Thoracic aorta (tissue), 2 donors: ENCODE measurements at regions not wholly inside any gene's neighbourhood (a gene's known extent, or its start where the extent isn't known, plus 50 kb on each side); places are given as distances from the start of the nearest gene placed in this dataset.
A peak's percentile ranks its signal among the peaks of the same experiment; 100 is the strongest.
"Not testable (repeated sequence)": the region's sequence is repeated elsewhere in the genome, so short reads cannot be mapped to it uniquely, and the experiment has no call there.

ENCODE experiments used
- ATAC-seq: fragments of 150-250 bp; one replicate; pipeline ENCODE4 v1.8.0; 2017; ENCODE audit warnings: low read depth; ENCODE audit not compliant: insufficient number of reproducible peaks, low FRiP score
- DNase-seq: peaks from one replicate; pipeline ENCODE4 v3.0.0-alpha.2; 2020; ENCODE audit warnings: low spot score
- H3K27ac ChIP-seq, 2 donors: fragments of 200-600 bp; sonication (generic); 1 replicate in 1 of 2; 2 replicates in 1 of 2; pipeline ENCODE4 v1.5.1; 2016; ENCODE audit warnings: mild to moderate bottlenecking in 2 of 2, moderate library complexity in 2 of 2
- H3K27me3 ChIP-seq: fragments of 200-600 bp; sonication (generic); replicated peaks from 2 replicates; pipeline ENCODE4 v1.6.0; 2016; ENCODE audit warnings: mild to moderate bottlenecking; ENCODE audit not compliant: insufficient read depth
- H3K36me3 ChIP-seq: fragments of 200-600 bp; sonication (generic); one replicate; pipeline ENCODE4 v1.5.1; 2016
- H3K4me1 ChIP-seq, 2 donors: fragments of 200-600 bp; sonication (generic); 1 replicate in 1 of 2; 2 replicates in 1 of 2; pipeline versions ENCODE4 v1.5.1 to v1.6.0; 2016; ENCODE audit warnings: low read depth in 2 of 2, mild to moderate bottlenecking in 1 of 2; ENCODE audit not compliant: control insufficient read depth in 1 of 2
- H3K4me3 ChIP-seq: fragments of 200-600 bp; sonication (generic); 2 replicates; pipeline ENCODE4 v1.5.1; 2016; ENCODE audit warnings: mild to moderate bottlenecking
- H3K9me3 ChIP-seq: fragments of 200-600 bp; sonication (generic); 2 replicates; pipeline ENCODE4 v1.5.1; 2016
- TF ChIP-seq, protein P1 (sequence below): fragments of 200-600 bp; sonication (generic); IDR thresholded peaks from one replicate; pipeline ENCODE4 v1.5.1; 2019; ENCODE audit warnings: antibody characterized with exemption

DNA sequence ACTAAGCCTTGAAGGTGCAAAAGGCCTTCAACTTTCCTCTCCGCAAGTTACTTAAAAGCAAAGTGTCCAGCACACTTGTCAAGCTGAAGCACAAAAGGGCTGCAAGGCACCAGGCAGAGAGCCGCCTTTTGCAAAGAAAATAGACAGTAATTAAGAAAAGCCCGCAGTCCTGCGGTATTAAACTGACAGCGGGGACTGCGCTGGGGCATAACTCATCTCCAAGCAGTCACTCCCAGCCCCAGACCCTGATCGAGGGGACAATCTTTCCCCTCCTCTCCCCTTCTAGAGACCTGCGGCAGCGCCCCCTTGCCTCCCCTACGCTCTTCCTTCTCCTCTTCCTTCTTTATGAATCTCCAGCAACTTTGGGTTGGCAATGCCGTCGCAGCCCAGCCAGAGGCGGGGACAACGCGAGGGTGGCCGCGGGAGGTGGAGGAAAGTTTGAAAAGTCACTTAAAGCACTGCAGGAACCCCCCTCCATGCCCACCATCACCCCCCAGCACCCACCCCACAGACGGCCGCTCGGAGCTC, 200.9 kb upstream of the CAND1 start:
- Histone ChIP-seq H3K9me3 (no peaks in the 10 kb centered on the region), H3K4me1 (peaks cover 2 to 16% of the 10 kb centered on the region in 2 donors), H3K27me3 (no peaks in the 10 kb centered on the region), H3K36me3 (no peaks in the 10 kb centered on the region), H3K27ac (no peak overlapping the region), H3K4me3 (peak overlapping the region; percentile 77)
- DNase-seq (no peak), ATAC-seq (no peak)
- TF ChIP-seq, protein P1, sequence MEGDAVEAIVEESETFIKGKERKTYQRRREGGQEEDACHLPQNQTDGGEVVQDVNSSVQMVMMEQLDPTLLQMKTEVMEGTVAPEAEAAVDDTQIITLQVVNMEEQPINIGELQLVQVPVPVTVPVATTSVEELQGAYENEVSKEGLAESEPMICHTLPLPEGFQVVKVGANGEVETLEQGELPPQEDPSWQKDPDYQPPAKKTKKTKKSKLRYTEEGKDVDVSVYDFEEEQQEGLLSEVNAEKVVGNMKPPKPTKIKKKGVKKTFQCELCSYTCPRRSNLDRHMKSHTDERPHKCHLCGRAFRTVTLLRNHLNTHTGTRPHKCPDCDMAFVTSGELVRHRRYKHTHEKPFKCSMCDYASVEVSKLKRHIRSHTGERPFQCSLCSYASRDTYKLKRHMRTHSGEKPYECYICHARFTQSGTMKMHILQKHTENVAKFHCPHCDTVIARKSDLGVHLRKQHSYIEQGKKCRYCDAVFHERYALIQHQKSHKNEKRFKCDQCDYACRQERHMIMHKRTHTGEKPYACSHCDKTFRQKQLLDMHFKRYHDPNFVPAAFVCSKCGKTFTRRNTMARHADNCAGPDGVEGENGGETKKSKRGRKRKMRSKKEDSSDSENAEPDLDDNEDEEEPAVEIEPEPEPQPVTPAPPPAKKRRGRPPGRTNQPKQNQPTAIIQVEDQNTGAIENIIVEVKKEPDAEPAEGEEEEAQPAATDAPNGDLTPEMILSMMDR, result no peak

DNA sequence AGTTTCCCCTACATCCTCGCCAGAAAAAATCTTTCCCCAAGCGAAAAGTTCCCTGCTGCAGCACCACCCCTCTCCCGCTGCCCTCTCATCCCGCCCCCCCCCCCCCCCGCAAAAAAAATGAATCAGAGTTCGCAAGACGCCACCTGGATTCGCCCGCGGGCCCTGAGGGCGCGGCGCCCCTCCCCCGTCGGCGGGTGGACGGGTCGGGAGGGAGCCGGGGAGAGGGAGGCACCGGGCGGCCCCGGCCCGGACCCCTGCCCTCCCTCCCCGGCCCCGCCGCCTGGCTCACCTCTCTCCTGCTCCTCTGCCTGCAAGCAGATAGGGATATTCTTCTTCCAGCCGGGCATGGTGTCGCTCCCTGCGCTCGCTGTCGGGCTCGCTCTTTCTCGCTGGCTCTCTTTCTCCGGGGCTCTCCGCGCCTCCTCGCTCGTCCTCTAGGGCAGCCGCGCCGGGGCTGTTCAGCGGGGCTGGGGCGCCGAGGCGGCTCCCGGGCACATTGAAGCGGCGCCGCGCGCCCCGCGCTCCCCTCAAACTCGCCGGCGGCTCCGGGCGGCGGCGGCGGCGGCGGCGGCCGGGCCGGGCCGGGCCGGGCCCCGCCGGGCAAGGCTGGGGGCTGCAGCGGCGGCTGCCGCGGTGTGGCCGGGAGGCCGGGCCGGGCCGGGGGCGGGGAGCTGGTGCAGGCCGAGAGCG, 200.3 kb upstream of the CAND1 start:
- Histone ChIP-seq H3K9me3 (no peaks in the 10 kb centered on the region), H3K27ac (no peak overlapping the region), H3K4me1 (peaks cover 2 to 16% of the 10 kb centered on the region in 2 donors), H3K4me3 (peak overlapping the region; percentile 77), H3K36me3 (no peaks in the 10 kb centered on the region), H3K27me3 (no peaks in the 10 kb centered on the region)
- ATAC-seq (peak; percentile 11), DNase-seq (no peak)
- TF ChIP-seq, protein P1, result no peak

DNA sequence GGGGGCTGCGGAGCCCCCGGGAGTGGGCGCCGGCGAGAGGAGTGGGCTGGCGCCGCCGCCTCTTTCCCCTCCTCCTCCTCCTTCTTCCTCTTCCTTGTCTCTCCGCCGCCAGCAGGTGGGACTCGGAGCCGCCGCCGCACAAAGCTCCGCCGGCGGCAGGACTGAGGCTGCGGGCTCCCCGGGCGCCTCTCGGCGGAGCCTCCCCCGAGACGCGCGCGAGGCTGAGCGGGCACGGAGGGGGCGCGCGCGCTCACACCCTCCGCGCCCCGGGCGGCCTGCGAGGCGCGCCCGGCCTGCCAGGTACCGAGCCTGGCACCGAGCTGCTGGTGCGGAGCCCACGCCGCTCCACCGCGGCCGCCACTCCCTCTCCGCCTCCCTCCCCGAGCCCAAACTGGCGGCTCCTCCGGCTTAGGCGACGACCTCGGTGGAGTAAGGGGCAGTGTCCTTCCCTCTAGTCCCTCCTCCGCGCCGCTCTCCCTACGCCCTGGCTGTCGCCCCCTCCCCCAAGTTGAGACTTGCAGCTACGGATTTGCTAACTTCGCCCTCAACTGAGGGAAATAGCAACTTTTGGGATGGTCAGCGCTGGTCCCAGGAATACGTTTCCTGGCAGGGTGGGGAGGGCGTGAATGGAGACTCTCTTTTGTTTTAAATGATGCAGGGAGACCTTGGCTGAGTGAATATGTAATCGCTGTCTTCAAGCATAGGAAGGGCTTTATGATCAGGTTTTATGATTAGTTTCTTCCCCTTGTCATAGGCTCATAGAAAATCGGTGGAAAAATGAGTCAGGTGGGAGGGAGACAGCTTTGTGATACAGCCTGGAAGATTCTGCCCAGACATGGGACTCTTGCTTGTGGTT, 199.5 kb upstream of the CAND1 start:
- H3K4me3 ChIP-seq, result peak overlapping the region; percentile 77
- DNase-seq (no peak), ATAC-seq (no peak)
- H3K9me3 ChIP-seq, result no peaks in the 10 kb centered on the region
- TF ChIP-seq, protein P1, result no peak
- no peak overlapping the region for H3K27ac ChIP-seq
- no peaks in the 10 kb centered on the region for H3K27me3 ChIP-seq
- no peaks in the 10 kb centered on the region for H3K36me3 ChIP-seq
- peaks cover 2 to 16% of the 10 kb centered on the region in 2 donors for H3K4me1 ChIP-seq

DNA sequence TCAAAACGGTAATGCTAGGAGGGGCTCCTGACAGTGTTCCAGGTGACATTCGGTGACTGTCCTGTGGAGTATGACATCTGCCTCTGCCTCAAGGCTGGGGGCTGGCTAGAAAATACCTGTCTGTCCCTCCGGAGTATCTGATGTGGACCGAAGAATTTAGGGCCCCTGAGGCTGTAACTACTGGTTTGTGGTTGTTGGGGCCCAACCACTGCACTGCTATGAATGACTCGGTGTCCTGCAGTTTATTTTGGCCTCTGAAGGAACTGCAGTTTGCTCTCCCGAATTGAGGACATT, 198.9 kb upstream of the CAND1 start:
- Histone ChIP-seq H3K36me3 (no peaks in the 10 kb centered on the region), H3K27me3 (no peaks in the 10 kb centered on the region), H3K4me3 (no peak overlapping the region), H3K9me3 (no peaks in the 10 kb centered on the region), H3K27ac (no peak overlapping the region), H3K4me1 (peaks cover 2 to 16% of the 10 kb centered on the region in 2 donors)
- no peak for ATAC-seq
- TF ChIP-seq, protein P1, result no peak
- no peak for DNase-seq

DNA sequence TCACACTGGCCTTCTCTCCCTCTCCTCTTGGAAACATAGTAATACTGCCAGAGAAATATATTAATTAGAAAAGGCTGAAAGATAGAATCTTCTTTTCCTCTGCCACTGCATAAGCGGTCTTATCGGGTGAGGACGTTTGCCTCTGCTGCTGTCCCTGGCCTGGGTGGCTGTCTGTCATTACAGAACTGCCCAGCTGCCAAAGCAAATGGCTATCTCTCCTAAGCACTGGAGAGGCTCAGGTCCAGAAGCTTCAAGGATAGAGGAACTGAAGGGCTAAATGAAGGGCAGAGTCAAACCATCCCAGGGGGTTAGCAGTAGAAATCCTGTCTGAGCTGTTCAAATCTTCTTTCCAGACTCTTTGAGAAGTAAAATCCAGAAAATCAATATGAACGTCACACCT, 198.6 kb upstream of the CAND1 start:
- no peak for DNase-seq
- no peaks in the 10 kb centered on the region for H3K9me3 ChIP-seq
- no peak for ATAC-seq

DNA sequence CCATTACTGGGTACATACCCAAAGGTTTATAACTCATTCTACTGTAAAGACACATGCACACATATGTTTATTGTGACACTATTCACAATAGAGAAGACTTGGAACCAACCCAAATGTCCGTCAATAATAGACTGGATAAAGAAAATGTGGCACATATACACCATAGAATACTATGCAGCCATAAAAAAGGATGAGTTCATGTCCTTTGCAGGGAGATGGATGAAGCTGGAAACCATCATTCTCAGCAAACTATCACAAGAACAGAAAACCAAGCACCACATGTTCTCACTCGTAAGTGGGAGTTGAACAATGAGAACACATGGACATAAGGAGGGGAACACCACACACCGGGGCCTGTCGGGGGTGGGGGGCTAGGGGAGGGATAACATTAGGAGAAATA, 196.9 kb upstream of the CAND1 start:
- not testable (repeated sequence) for DNase-seq, H3K9me3 ChIP-seq, H3K27ac ChIP-seq, H3K27me3 ChIP-seq, ATAC-seq, H3K36me3 ChIP-seq, H3K4me3 ChIP-seq
- H3K4me1 ChIP-seq, result peaks cover 2 to 16% of the 10 kb centered on the region in 2 donors

More for the DNA sequence above, 198.6 kb upstream of the CAND1 start:
- Histone ChIP-seq H3K27ac (no peak overlapping the region), H3K4me1 (peaks cover 2 to 16% of the 10 kb centered on the region in 2 donors), H3K4me3 (no peak overlapping the region), H3K36me3 (no peaks in the 10 kb centered on the region), H3K27me3 (no peaks in the 10 kb centered on the region)
- TF ChIP-seq, protein P1, result no peak
